GM12878 (cell line): ENCODE measurements at regions not wholly inside any gene's neighbourhood (a gene's known extent, or its start where the extent isn't known, plus 50 kb on each side); places are given as distances from the start of the nearest gene placed in this dataset.

ENCODE experiments used
- ATAC-seq: fragments of 200-7000 bp; cut with Tn5 transposase; 3 replicates; pipeline ENCODE4 v1.9.1; 2020; ENCODE audit warnings: mild to moderate bottlenecking, moderate library complexity
- BruUV-seq: library from RNA; stranded (reverse); fragments of 400-500 nt; replicated peaks from 2 replicates; lab custom pipeline; 2021; lab: Mats Ljungman, UMichigan
- CTCF ChIA-PET: fragments of 300-600 bp; sonication (Branson Sonifier 250); formaldehyde crosslinking; extraction: SDS; loops from one replicate; lab custom pipeline; 2021; ENCODE audit warnings: inconsistent platforms; lab: Yijun Ruan, JAX
- POLR2A ChIA-PET: fragments of 350-600 bp; formaldehyde crosslinking; extraction: SDS; loops from one replicate; lab custom pipeline; 2021; ENCODE audit warnings: inconsistent platforms; lab: Charles Lee
- RAD21 ChIA-PET: fragments of 300-600 bp; sonication (Branson Sonifier 250); formaldehyde crosslinking; loops from one replicate; lab custom pipeline; 2023; ENCODE audit warnings: antibody characterized with exemption; ENCODE audit not compliant: unreplicated experiment; lab: Charles Lee
- SMC1A ChIA-PET: fragments of 300-600 bp; sonication (Branson Sonifier 250); formaldehyde crosslinking; loops from one replicate; lab custom pipeline; 2023; ENCODE audit not compliant: unreplicated experiment, uncharacterized antibody; lab: Charles Lee
- DNase-seq: peaks from one replicate; pipeline ENCODE4 v3.0.0-alpha.2; 2011; ENCODE audit warnings: low read depth, low spot score
- FAIRE-seq: peaks from 3 replicates; lab custom pipeline; 2011; peaks lifted over from hg19 to GRCh38; lab: Jason Lieb, UNC
- H2AFZ ChIP-seq: 2 replicates; pipeline ENCODE4 v1.6.0; 2011; ENCODE audit warnings: low read depth, low read length, control low read depth; ENCODE audit not compliant: control insufficient read depth
- H3K27ac ChIP-seq: 2 replicates; pipeline ENCODE4 v1.5.1; 2011; ENCODE audit warnings: control low read depth; ENCODE audit not compliant: control insufficient read depth, insufficient read depth
- H3K27me3 ChIP-seq, 2 experiments: replicated peaks in 1 of 2; 2 replicates each; pipeline versions ENCODE4 v1.6.0 to v1.6.1; 2011; ENCODE audit warnings: low read length in 1 of 2; ENCODE audit not compliant: control insufficient read depth in 2 of 2, insufficient read depth in 2 of 2
- H3K36me3 ChIP-seq, 2 experiments: 2 replicates each; pipeline ENCODE4 v1.5.1; 2011; ENCODE audit warnings: low read length in 1 of 2; ENCODE audit not compliant: control insufficient read depth in 2 of 2, insufficient read depth in 2 of 2
- H3K4me1 ChIP-seq: 2 replicates; pipeline ENCODE4 v1.6.1; 2011; ENCODE audit warnings: mild to moderate bottlenecking, low read length, moderate library complexity, mixed read lengths; ENCODE audit not compliant: control insufficient read depth, insufficient read depth
- H3K4me2 ChIP-seq: 2 replicates; pipeline ENCODE4 v1.6.0; 2011; ENCODE audit warnings: control low read depth; ENCODE audit not compliant: control insufficient read depth, insufficient read depth
- H3K4me3 ChIP-seq: fragments of 200-600 bp; sonication (generic); 2 replicates; pipeline ENCODE4 v1.5.1; 2016
- H3K79me2 ChIP-seq: 2 replicates; pipeline ENCODE4 v1.6.0; 2011; ENCODE audit warnings: low read length; ENCODE audit not compliant: control insufficient read depth, insufficient read depth
- H3K9ac ChIP-seq: 2 replicates; pipeline ENCODE4 v1.8.0; 2011; ENCODE audit warnings: low read length, control low read depth, mixed read lengths; ENCODE audit not compliant: control insufficient read depth, insufficient read depth
- H3K9me3 ChIP-seq: replicated peaks from 3 replicates; pipeline ENCODE4 v1.5.1; 2011; ENCODE audit warnings: mild to moderate bottlenecking, low read length; ENCODE audit not compliant: control insufficient read depth, insufficient read depth
- H4K20me1 ChIP-seq: 2 replicates; pipeline ENCODE4 v1.6.0; 2011; ENCODE audit not compliant: control insufficient read depth, insufficient read depth
- ATF3 ChIP-seq: IDR thresholded peaks from 2 replicates; pipeline ENCODE4 v1.6.1; 2011; ENCODE audit warnings: low read depth, mild to moderate bottlenecking, low read length, moderate library complexity, borderline replicate concordance; ENCODE audit errors: extremely low read depth
- CHD2 ChIP-seq: IDR thresholded peaks from 2 replicates; pipeline ENCODE4 v1.6.1; 2011; ENCODE audit warnings: low read depth, low read length, improper control_type of control experiment, borderline replicate concordance
- DPF2 ChIP-seq: fragments of 450-650 bp; IDR thresholded peaks from 2 replicates; pipeline ENCODE4 v1.6.1; 2017; ENCODE audit warnings: mild to moderate bottlenecking
- ESRRA ChIP-seq: IDR thresholded peaks from 2 replicates; pipeline ENCODE4 v1.6.1; 2012; ENCODE audit warnings: mild to moderate bottlenecking, low read length, improper control_type of control experiment
- LARP7 ChIP-seq: fragments of 450-650 bp; IDR thresholded peaks from 2 replicates; pipeline ENCODE4 v1.6.1; 2017; ENCODE audit warnings: mild to moderate bottlenecking
- NBN ChIP-seq: fragments of 450-650 bp; IDR thresholded peaks from 2 replicates; pipeline ENCODE4 v1.6.1; 2016
- NFYA ChIP-seq: IDR thresholded peaks from 2 replicates; pipeline ENCODE4 v1.6.1; 2011; ENCODE audit warnings: low read depth, mild to moderate bottlenecking, low read length, improper control_type of control experiment, borderline replicate concordance
- NR2C2 ChIP-seq: IDR thresholded peaks from 2 replicates; pipeline ENCODE4 v1.6.1; 2011; ENCODE audit warnings: borderline replicate concordance, low read depth; ENCODE audit not compliant: control insufficient read depth, insufficient read length
- POLR2AphosphoS2 ChIP-seq: IDR thresholded peaks from 2 replicates; pipeline ENCODE4 v1.6.1; 2011; ENCODE audit warnings: low read depth, mild to moderate bottlenecking, low read length, improper control_type of control experiment, moderate library complexity
- RELA ChIP-seq: fragments of 450-650 bp; IDR thresholded peaks from 2 replicates; pipeline ENCODE4 v1.8.0; 2014; ENCODE audit warnings: borderline replicate concordance; ENCODE audit not compliant: partially characterized antibody
- REST ChIP-seq: IDR thresholded peaks from 2 replicates; pipeline ENCODE4 v1.6.1; 2012; ENCODE audit warnings: mild to moderate bottlenecking, low read depth, low read length
- RUNX3 ChIP-seq: IDR thresholded peaks from 2 replicates; pipeline ENCODE4 v1.6.1; 2012; ENCODE audit warnings: low read length, inconsistent platforms
- SIX5 ChIP-seq: IDR thresholded peaks from 2 replicates; pipeline ENCODE4 v1.6.1; 2011; ENCODE audit warnings: mild to moderate bottlenecking, low read depth, low read length, moderate library complexity; ENCODE audit not compliant: severe bottlenecking
- SMAD5 ChIP-seq: IDR thresholded peaks from 2 replicates; pipeline ENCODE4 v1.6.1; 2016; ENCODE audit warnings: antibody characterized with exemption, low read depth
- SREBF1 ChIP-seq: IDR thresholded peaks from 2 replicates; pipeline ENCODE4 v1.6.1; 2012; ENCODE audit warnings: mild to moderate bottlenecking, low read length
- STAT3 ChIP-seq: IDR thresholded peaks from 2 replicates; pipeline ENCODE4 v1.6.1; 2011; ENCODE audit warnings: low read depth, low read length, improper control_type of control experiment
- TCF7 ChIP-seq: IDR thresholded peaks from 2 replicates; pipeline ENCODE4 v1.6.1; 2014; ENCODE audit warnings: antibody characterized with exemption, borderline replicate concordance
- WGBS: methylation state at CpG from one replicate; pipeline ENCODE4 v1.1.6; 2016; ENCODE audit warnings: low lambda C conversion rate; ENCODE audit not compliant: insufficient replicate concordance, insufficient coverage; ENCODE audit errors: missing lambda C conversion rate; 5-methylcytosine and 5-hydroxymethylcytosine counted together
- in situ Hi-C: fragments of 300-500 bp; cut with MboI; formaldehyde crosslinking; loops from 9 replicates; pipeline ENCODE4 v1.14.3; 2018; ENCODE audit warnings: mixed read lengths
- intact Hi-C: fragments of 100-400 bp; cut with micrococcal nuclease; formaldehyde crosslinking; loops from one replicate; pipeline ENCODE4 v1.14.2; 2022; ENCODE audit not compliant: unreplicated experiment

- FAIRE-seq = no peak
- 71% methylated on average over 3 of the region's 3 CpGs for WGBS
These were observed 519.3 kb upstream of the CXADR start for GRCh38 chr21:16993416-16994038.

GRCh38 chr21:17002594-17003257, 510.1 kb upstream of the CXADR start:
- H3K4me1 ChIP-seq = no peaks in the 10 kb centered on the region
- SMC1A ChIA-PET = interaction anchor here (1.5 kb wide), 1 partner anchor 8 kb away, joined by 3 read pairs; no protein-coding TSS in a partner anchor
- H3K27ac ChIP-seq = no peak overlapping the region
- no peak overlapping the region for H3K4me3 ChIP-seq
- H3K36me3 ChIP-seq = no peaks in the 10 kb centered on the region
- WGBS = 0% methylated on average over 4 of the region's 4 CpGs
- POLR2A ChIA-PET = no interaction called here
- no peak for ATAC-seq
- H4K20me1 ChIP-seq = no peaks in the 10 kb centered on the region
- RAD21 ChIA-PET = no interaction called here
- H3K79me2 ChIP-seq = no peaks in the 10 kb centered on the region
- no peak for FAIRE-seq
- CTCF ChIA-PET = no interaction called here
- BruUV-seq = no TSS peak
- H3K9ac ChIP-seq = no peak overlapping the region
- no peak for DNase-seq
- no peak overlapping the region for H3K4me2 ChIP-seq
- H3K27me3 ChIP-seq = no peaks in the 10 kb centered on the region
- in situ Hi-C loops = no loop called here
- no peak overlapping the region for H2AFZ ChIP-seq
- H3K9me3 ChIP-seq = no peaks in the 10 kb centered on the region
- intact Hi-C loops = no loop called here
- TF ChIP-seq NFYA (no peak), SREBF1 (no peak), LARP7 (no peak), SIX5 (no peak), RELA (no peak), DPF2 (no peak), TCF7 (no peak), REST (no peak), STAT3 (no peak), ESRRA (no peak), NBN (no peak)

More at GRCh38 chr21:16993416-16994038, 519.3 kb upstream of the CXADR start:
- ChIA-PET CTCF (no interaction called here), POLR2A (no interaction called here), RAD21 (no interaction called here), SMC1A (interaction anchor here (1.0 kb wide), 1 partner anchor 9 kb away, joined by 3 read pairs; no protein-coding TSS in a partner anchor)
- ATAC-seq (no peak), DNase-seq (no peak)
- intact Hi-C loops = no loop called here
- H3K9ac ChIP-seq = no peak overlapping the region
- no peaks in the 10 kb centered on the region for H3K9me3 ChIP-seq
- no peaks in the 10 kb centered on the region for H3K79me2 ChIP-seq
- H3K4me2 ChIP-seq = no peak overlapping the region
- H3K36me3 ChIP-seq = no peaks in the 10 kb centered on the region
- H3K4me1 ChIP-seq = no peaks in the 10 kb centered on the region
- in situ Hi-C loops = no loop called here
- TF ChIP-seq RUNX3 (no peak), NBN (no peak), POLR2AphosphoS2 (no peak), NR2C2 (no peak), SMAD5 (no peak), ATF3 (no peak), CHD2 (no peak)
- H3K27me3 ChIP-seq = no peaks in the 10 kb centered on the region
- H3K27ac ChIP-seq = no peak overlapping the region
- H2AFZ ChIP-seq = no peak overlapping the region
- H4K20me1 ChIP-seq = no peaks in the 10 kb centered on the region
- no TSS peak for BruUV-seq
- no peak overlapping the region for H3K4me3 ChIP-seq
